ENCODE measurements at regions not wholly inside any gene's neighbourhood (a gene's known extent, or its start where the extent isn't known, plus 50 kb on each side); places are given as distances from the start of the nearest gene placed in this dataset.

GRCh38 chr18:65990944-65991708, 240.3 kb downstream of the CDH7 start:
- no peak for DNase-seq

DNA sequence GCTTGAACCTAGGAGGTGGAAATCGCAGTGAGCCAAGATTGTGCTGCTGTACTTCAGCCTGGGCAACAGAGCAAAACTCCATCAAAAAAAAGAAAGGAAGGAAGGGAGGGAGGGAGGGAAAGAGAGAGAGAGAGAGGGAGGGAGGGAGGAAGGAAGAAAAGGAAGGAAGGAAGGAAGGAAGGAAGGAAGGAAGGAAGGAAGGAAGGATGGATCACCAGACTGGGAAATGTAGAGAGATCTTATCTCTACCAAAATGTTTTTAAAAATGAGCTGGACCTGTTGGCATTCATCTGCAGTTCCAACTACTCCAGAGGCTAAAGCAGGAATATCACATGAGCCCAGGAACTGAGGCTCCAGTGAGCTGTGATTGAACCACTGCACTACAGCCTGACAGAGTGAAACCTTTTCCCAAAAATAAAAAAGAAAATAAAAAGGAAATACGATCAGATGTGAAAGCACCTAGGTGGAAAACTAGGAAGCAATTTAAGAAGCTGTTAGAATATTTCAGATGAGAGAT, 239.4 kb downstream of the CDH7 start:
- DNase-seq: no peak

DNA sequence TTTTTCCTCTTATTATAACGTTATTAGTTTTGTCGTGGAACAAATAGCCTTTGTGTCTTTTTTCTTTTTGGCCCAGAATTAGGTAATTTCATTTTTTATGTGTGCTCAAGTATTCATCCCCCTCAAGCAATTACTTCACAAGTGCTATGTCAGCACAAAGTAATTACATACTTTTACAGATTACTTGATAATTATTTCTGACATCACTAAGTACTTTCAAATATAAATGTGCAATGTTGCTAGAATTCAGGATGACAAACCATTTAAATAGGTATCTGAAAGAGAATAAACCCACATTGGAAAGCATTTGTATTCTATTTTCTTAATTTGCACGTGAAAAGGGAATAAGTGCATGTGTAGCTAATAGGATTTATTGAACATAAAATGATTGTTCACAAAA, 238.2 kb downstream of the CDH7 start:
- DNase-seq: no peak

DNA sequence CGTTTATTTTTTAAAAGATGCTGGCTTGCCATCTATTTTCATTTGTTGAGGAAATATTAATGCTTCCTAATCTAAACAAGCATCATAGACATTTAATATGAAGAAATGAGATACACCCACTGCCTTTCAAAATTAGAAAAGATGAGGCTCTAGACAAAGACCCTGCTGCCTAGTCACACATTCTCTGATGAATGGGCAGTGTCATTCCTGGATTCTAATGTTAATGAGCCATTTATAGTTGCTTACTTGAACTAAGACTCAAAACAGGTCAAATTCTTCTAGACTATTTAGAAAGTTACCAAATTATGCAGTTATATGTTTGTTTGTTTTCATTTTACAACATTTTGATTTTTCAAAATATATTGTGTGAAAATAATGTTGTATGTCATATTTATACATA, 237.6 kb downstream of the CDH7 start:
- DNase-seq: no peak

DNA sequence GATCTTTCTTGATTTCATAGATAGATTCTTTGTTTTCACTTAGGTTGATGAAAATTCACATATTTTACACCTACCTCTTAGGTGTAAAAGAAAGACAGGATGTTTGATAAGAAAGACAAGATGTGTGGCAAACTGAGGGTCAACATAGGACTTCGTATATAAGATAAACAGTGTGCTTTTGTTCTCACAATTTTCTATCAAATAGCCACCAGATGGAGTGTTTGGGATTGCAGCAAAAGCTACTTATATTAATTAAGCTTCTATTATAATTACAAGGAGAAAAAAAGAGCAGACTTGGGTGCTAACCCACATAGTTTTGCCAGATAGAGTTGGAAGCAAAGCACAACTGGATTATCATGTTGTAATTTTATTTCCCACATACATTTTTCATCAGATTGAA, 232.9 kb downstream of the CDH7 start:
- DNase-seq: no peak

DNA sequence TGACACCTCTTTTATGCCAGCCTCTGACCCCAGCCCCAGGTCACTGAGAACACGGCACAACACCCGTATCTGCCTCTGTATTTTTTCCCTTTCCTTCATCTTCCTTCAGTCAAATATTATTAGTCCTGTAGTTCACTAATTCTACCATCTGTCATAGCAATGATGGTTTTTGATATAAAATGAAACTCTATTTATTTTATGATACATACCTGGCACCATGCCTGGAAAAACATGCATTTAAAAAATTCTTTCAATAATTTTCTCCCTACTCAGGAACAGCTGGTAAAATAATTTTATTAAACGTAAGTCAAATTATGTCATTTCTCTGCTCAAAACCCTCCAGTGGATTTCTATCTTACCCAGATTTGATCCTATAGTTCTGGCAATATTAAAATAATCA, 224.7 kb downstream of the CDH7 start:
- no peak for DNase-seq

GRCh38 chr18:65974758-65975157, 223.9 kb downstream of the CDH7 start:
- no peak for DNase-seq

GRCh38 chr18:65968239-65969004, 217.6 kb downstream of the CDH7 start:
- DNase-seq: no peak

DNA sequence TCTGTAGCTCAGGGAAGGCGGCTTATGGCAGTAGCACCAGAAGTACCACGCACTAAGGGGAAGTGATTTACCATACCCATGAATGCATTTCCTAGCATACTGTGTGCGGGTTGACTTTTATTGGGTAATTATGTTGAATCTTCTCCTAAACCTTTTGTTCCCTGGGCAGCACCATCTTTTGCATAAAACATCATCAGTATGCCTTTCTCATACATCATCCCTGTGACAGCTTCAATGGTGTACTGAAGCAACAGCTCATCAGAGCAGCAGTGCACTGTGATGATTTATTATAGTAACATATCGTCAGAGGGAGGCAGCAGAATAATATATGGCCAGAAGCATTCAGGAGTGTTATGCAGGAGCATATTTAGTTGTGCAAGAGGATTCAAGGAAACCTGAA, 204.9 kb downstream of the CDH7 start:
- DNase-seq: no peak

DNA sequence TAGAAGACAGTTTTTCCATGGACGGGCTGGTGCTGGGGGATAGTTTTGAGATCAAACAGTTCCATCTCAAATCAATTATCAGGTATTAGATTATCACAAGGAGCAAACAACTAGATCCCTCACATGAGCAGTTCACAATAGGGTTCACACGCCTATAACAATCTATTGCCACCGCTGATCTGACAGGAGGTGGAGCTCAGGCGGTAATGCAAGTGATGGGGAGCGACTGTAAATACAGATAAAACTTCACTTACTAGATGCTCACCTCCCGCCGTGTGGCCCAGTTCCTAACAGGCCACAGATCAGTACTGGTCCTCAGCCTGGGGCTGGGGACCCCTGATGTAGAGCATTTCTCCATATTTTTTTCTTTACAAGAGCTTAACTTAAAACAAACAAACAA, 203.6 kb downstream of the CDH7 start:
- DNase-seq: no peak

DNA sequence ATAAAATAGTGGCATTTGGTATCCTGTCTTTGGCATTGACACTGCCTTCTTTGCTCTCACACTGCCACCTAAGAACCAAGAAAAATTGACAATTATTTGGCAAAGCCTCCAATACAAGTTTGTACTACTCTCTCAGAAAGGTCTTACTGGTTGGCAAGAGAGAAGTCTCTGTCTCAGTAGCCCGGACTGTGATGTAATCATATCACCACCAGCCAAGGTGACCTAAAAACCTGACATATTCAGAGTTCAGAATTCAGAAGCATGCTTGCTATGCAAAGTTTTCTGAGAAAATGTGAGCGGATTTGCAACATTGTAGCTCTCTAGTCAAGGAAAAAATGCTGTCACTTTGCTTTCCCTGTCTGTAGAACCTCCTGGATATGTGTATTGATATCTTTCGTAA, 196.0 kb downstream of the CDH7 start:
- no peak for DNase-seq

GRCh38 chr18:65943268-65943667, 192.5 kb downstream of the CDH7 start:
- no peak for DNase-seq

- DNase-seq: no peak
Observed at GRCh38 chr18:65942854-65943253, 192.0 kb downstream of the CDH7 start.

DNA sequence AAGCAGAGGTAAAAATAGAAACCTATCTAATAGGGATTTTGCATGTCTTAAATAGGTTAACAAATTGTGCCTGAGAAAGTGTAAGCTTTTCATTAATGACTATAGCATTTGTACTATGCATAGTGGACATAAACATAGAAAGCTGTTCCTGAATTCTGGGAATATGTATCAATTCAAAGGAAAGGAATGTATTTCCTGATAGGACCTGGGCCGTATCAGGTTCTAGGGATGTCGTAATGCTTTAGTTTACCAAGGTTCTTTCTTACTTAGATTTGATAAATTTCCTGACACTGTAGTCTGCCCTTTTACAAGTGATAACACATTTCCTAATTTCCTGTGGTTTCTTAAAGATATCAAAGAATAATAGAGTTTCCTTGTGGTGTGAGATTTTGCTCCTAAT, 191.3 kb downstream of the CDH7 start:
- DNase-seq: no peak

DNA sequence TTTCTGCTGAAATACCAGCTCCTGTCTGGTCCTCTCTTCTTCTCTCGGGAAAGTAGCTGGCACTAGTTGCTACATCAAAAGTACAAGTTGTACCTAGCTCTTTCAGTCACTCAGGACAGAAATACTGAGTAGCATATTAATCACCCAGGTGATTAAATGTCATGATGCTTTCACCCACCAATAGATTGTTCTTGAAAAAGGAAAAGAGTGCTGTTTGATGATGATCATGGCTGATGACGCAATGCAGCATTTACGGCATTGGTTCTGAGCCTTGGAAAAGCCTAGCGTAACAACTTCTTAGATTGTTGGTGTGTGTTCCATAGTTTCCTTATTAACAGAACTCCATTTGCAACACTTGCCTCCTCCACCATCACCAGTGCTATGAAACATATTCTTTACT, 190.7 kb downstream of the CDH7 start:
- DNase-seq: no peak

Data from cerebellar nuclear complex (tissue), 1 donor.